Neural progenitor cell (in vitro differentiated cells): ENCODE measurements at regions not wholly inside any gene's neighbourhood (a gene's known extent, or its start where the extent isn't known, plus 50 kb on each side); places are given as distances from the start of the nearest gene placed in this dataset.

Experiments used
- DNase-seq: peaks from one replicate; pipeline ENCODE4 v3.0.0-alpha.2; 2016; ENCODE audit warnings: low spot score
- H2AFZ ChIP-seq: fragments of 200-600 bp; sonication (generic); replicated peaks from 2 replicates; pipeline ENCODE4 v1.6.1; 2016; ENCODE audit warnings: antibody characterized with exemption
- H3F3A ChIP-seq: fragments of 200-600 bp; sonication (generic); 2 replicates; pipeline ENCODE4 v1.6.1; 2016; ENCODE audit warnings: antibody characterized with exemption, low read depth
- H3K27ac ChIP-seq: fragments of 200-600 bp; sonication (generic); 2 replicates; pipeline ENCODE4 v1.5.1; 2016; ENCODE audit warnings: mild to moderate bottlenecking
- H3K27me3 ChIP-seq: fragments of 200-600 bp; sonication (generic); 2 replicates; pipeline ENCODE4 v1.6.1; 2016; ENCODE audit warnings: mild to moderate bottlenecking, moderate library complexity
- H3K36me3 ChIP-seq: fragments of 200-600 bp; sonication (generic); 2 replicates; pipeline ENCODE4 v1.5.1; 2016
- H3K4me1 ChIP-seq: fragments of 200-600 bp; sonication (generic); 2 replicates; pipeline ENCODE4 v1.6.1; 2016; ENCODE audit warnings: mixed run types
- H3K4me2 ChIP-seq: fragments of 200-600 bp; sonication (generic); 2 replicates; pipeline ENCODE4 v1.6.1; 2016
- H3K4me3 ChIP-seq: fragments of 200-600 bp; sonication (generic); 2 replicates; pipeline ENCODE4 v1.5.1; 2016
- H3K79me2 ChIP-seq: fragments of 200-600 bp; sonication (generic); 2 replicates; pipeline ENCODE4 v1.6.1; 2016; ENCODE audit warnings: low read depth
- H3K9ac ChIP-seq: fragments of 200-600 bp; sonication (generic); 2 replicates; pipeline ENCODE4 v1.6.1; 2016
- H3K9me3 ChIP-seq: fragments of 200-600 bp; sonication (generic); 2 replicates; pipeline ENCODE4 v1.5.1; 2016; ENCODE audit warnings: low read depth
- H4K20me1 ChIP-seq: fragments of 200-600 bp; sonication (generic); 2 replicates; pipeline ENCODE4 v1.6.1; 2016; ENCODE audit warnings: low read depth
- H3K27ac Mint-ChIP-seq: 3 replicates; pipeline ENCODE4 v1.8.0; 2021; ENCODE audit warnings: mixed read lengths
- H3K27me3 Mint-ChIP-seq: 2 replicates; pipeline ENCODE4 v1.8.0; 2022; ENCODE audit warnings: low read depth, mild to moderate bottlenecking, inconsistent platforms, moderate library complexity, mixed read lengths; ENCODE audit not compliant: insufficient read depth
- H3K36me3 Mint-ChIP-seq: 3 replicates; pipeline ENCODE4 v1.8.0; 2021; ENCODE audit warnings: mixed read lengths
- H3K4me1 Mint-ChIP-seq: 3 replicates; pipeline ENCODE4 v1.8.0; 2021; ENCODE audit warnings: mixed read lengths
- H3K4me3 Mint-ChIP-seq: 3 replicates; pipeline ENCODE4 v1.8.0; 2021; ENCODE audit warnings: mild to moderate bottlenecking, moderate library complexity, mixed read lengths
- H3K9me3 Mint-ChIP-seq: 3 replicates; pipeline ENCODE4 v1.8.0; 2020; ENCODE audit warnings: mixed read lengths
- CTCF ChIP-seq: fragments of 200-600 bp; sonication (generic); IDR thresholded peaks from 2 replicates; pipeline ENCODE4 v1.5.1; 2017; ENCODE audit warnings: antibody characterized with exemption, mild to moderate bottlenecking
- EZH2 ChIP-seq: fragments of 200-600 bp; sonication (generic); IDR thresholded peaks from 2 replicates; pipeline ENCODE4 v1.6.1; 2017; ENCODE audit warnings: antibody characterized with exemption, mild to moderate bottlenecking, moderate library complexity
- EZH2phosphoT487 ChIP-seq: fragments of 200-600 bp; sonication (generic); IDR thresholded peaks from 2 replicates; pipeline ENCODE4 v1.6.1; 2017; ENCODE audit warnings: antibody characterized with exemption

GRCh38 chr13:31037874-31038500, 105.5 kb downstream of the TEX26 start:
- no peaks in the 10 kb centered on the region for H3K36me3 Mint-ChIP-seq
- no peak overlapping the region for H3K4me2 ChIP-seq
- H3K4me3 Mint-ChIP-seq, result no peak overlapping the region
- DNase-seq, result no peak
- H3K9me3 Mint-ChIP-seq, result no peaks in the 10 kb centered on the region
- no peak overlapping the region for H3K4me3 ChIP-seq
- no peaks in the 10 kb centered on the region for H3K79me2 ChIP-seq
- no peaks in the 10 kb centered on the region for H4K20me1 ChIP-seq
- no peak overlapping the region for H3K27ac Mint-ChIP-seq
- H3K4me1 Mint-ChIP-seq, result no peaks in the 10 kb centered on the region
- H3K27me3 ChIP-seq, result no peaks in the 10 kb centered on the region
- peaks cover 6% of the 10 kb centered on the region for H3K27me3 Mint-ChIP-seq
- no peaks in the 10 kb centered on the region for H3K4me1 ChIP-seq
- no peak overlapping the region for H3K9ac ChIP-seq
- no peaks in the 10 kb centered on the region for H3F3A ChIP-seq
- no peak overlapping the region for H3K27ac ChIP-seq
- TF ChIP-seq EZH2 (no peak), CTCF (no peak), EZH2phosphoT487 (no peak)
- no peaks in the 10 kb centered on the region for H3K9me3 ChIP-seq
- no peak overlapping the region for H2AFZ ChIP-seq
- no peaks in the 10 kb centered on the region for H3K36me3 ChIP-seq

- no peaks in the 10 kb centered on the region for H3K36me3 ChIP-seq
- H3K27me3 Mint-ChIP-seq, result peaks cover 6% of the 10 kb centered on the region
- no peak overlapping the region for H3K4me2 ChIP-seq
- H3K9me3 ChIP-seq, result no peaks in the 10 kb centered on the region
- no peaks in the 10 kb centered on the region for H3K36me3 Mint-ChIP-seq
- no peak for DNase-seq
- no peaks in the 10 kb centered on the region for H3K9me3 Mint-ChIP-seq
- no peaks in the 10 kb centered on the region for H3F3A ChIP-seq
- no peaks in the 10 kb centered on the region for H3K4me1 ChIP-seq
- no peak overlapping the region for H3K4me3 ChIP-seq
- H3K9ac ChIP-seq, result no peak overlapping the region
- no peaks in the 10 kb centered on the region for H4K20me1 ChIP-seq
- no peak overlapping the region for H3K27ac Mint-ChIP-seq
- no peak overlapping the region for H3K27ac ChIP-seq
- H3K79me2 ChIP-seq, result no peaks in the 10 kb centered on the region
- H3K4me3 Mint-ChIP-seq, result no peak overlapping the region
- no peaks in the 10 kb centered on the region for H3K27me3 ChIP-seq
- no peak for TF ChIP-seq EZH2
- TF ChIP-seq EZH2phosphoT487, result no peak
- TF ChIP-seq CTCF, result no peak
- H3K4me1 Mint-ChIP-seq, result no peaks in the 10 kb centered on the region
- no peak overlapping the region for H2AFZ ChIP-seq
These were observed 104.6 kb downstream of the TEX26 start for GRCh38 chr13:31036731-31037695.

GRCh38 chr13:31035185-31035965, 102.9 kb downstream of the TEX26 start:
- no peaks in the 10 kb centered on the region for H3K9me3 ChIP-seq
- H3K27ac ChIP-seq, result no peak overlapping the region
- no peaks in the 10 kb centered on the region for H3K79me2 ChIP-seq
- H3K4me2 ChIP-seq, result no peak overlapping the region
- no peaks in the 10 kb centered on the region for H3K36me3 ChIP-seq
- no peaks in the 10 kb centered on the region for H3K4me1 ChIP-seq
- no peaks in the 10 kb centered on the region for H3K4me1 Mint-ChIP-seq
- H3K9ac ChIP-seq, result no peak overlapping the region
- H3F3A ChIP-seq, result no peaks in the 10 kb centered on the region
- no peaks in the 10 kb centered on the region for H4K20me1 ChIP-seq
- H3K4me3 ChIP-seq, result no peak overlapping the region
- no peak overlapping the region for H3K27ac Mint-ChIP-seq
- peaks cover 6% of the 10 kb centered on the region for H3K27me3 Mint-ChIP-seq
- DNase-seq, result no peak
- TF ChIP-seq CTCF, result no peak
- no peaks in the 10 kb centered on the region for H3K9me3 Mint-ChIP-seq
- H3K27me3 ChIP-seq, result no peaks in the 10 kb centered on the region
- H2AFZ ChIP-seq, result no peak overlapping the region
- no peaks in the 10 kb centered on the region for H3K36me3 Mint-ChIP-seq
- no peak overlapping the region for H3K4me3 Mint-ChIP-seq
